H9 (cell line): ENCODE measurements at regions not wholly inside any gene's neighbourhood (a gene's known extent, or its start where the extent isn't known, plus 50 kb on each side); places are given as distances from the start of the nearest gene placed in this dataset.

Experiments
- DNase-seq: peaks from one replicate; pipeline ENCODE4 v3.0.0-alpha.2; 2017
- H2AFZ ChIP-seq: one replicate; pipeline ENCODE4 v1.6.1; 2013; ENCODE audit warnings: mild to moderate bottlenecking, low read length, control low read depth, moderate library complexity
- H2AK5ac ChIP-seq: 2 replicates; pipeline ENCODE4 v1.6.1; 2013; ENCODE audit warnings: low read length, control low read depth, mixed read lengths; ENCODE audit not compliant: insufficient read length
- H2BK120ac ChIP-seq: one replicate; pipeline ENCODE4 v1.6.1; 2013; ENCODE audit warnings: low read depth, mild to moderate bottlenecking, low read length, control low read depth, inconsistent platforms; ENCODE audit not compliant: poor library complexity, severe bottlenecking
- H2BK12ac ChIP-seq: 2 replicates; pipeline ENCODE4 v1.6.1; 2013; ENCODE audit warnings: low read length, control low read depth, mixed read lengths, low read depth; ENCODE audit not compliant: insufficient read length
- H2BK15ac ChIP-seq: 2 replicates; pipeline ENCODE4 v1.6.1; 2013; ENCODE audit warnings: low read depth, low read length, control low read depth
- H2BK20ac ChIP-seq: one replicate; pipeline ENCODE4 v1.6.1; 2013; ENCODE audit warnings: low read depth, mild to moderate bottlenecking, low read length, control low read depth, inconsistent platforms; ENCODE audit not compliant: poor library complexity, severe bottlenecking
- H2BK5ac ChIP-seq: 2 replicates; pipeline ENCODE4 v1.6.1; 2013; ENCODE audit warnings: low read length, control low read depth, mixed read lengths; ENCODE audit not compliant: insufficient read length
- H3K14ac ChIP-seq: 2 replicates; pipeline ENCODE4 v1.6.1; 2013; ENCODE audit warnings: low read length, control low read depth; ENCODE audit not compliant: insufficient read depth
- H3K18ac ChIP-seq: 2 replicates; pipeline ENCODE4 v1.6.1; 2013; ENCODE audit warnings: low read depth, mild to moderate bottlenecking, mixed read lengths, low read length, control low read depth; ENCODE audit not compliant: insufficient read length
- H3K23ac ChIP-seq: 2 replicates; pipeline ENCODE4 v1.6.1; 2013; ENCODE audit warnings: low read length, control low read depth, mixed read lengths, low read depth; ENCODE audit not compliant: insufficient read length
- H3K23me2 ChIP-seq: 2 replicates; pipeline ENCODE4 v1.6.1; 2013; ENCODE audit warnings: low read depth, mild to moderate bottlenecking, mixed read lengths, low read length, control low read depth; ENCODE audit not compliant: insufficient read length, poor library complexity, severe bottlenecking
- H3K27ac ChIP-seq: 2 replicates; pipeline ENCODE4 v1.5.1; 2013; ENCODE audit warnings: low read length, control low read depth, mixed read lengths, low read depth; ENCODE audit not compliant: insufficient read length
- H3K27me3 ChIP-seq: 2 replicates; pipeline ENCODE4 v1.6.1; 2013; ENCODE audit warnings: low read length, control low read depth, inconsistent platforms; ENCODE audit not compliant: insufficient read depth
- H3K4ac ChIP-seq: 2 replicates; pipeline ENCODE4 v1.6.1; 2013; ENCODE audit warnings: low read depth, mild to moderate bottlenecking, control low read depth, inconsistent platforms, low read length, moderate library complexity
- H3K4me1 ChIP-seq: 2 replicates; pipeline ENCODE4 v1.6.1; 2013; ENCODE audit warnings: low read length, control low read depth, inconsistent platforms; ENCODE audit not compliant: insufficient read depth
- H3K4me2 ChIP-seq: 2 replicates; pipeline ENCODE4 v1.6.1; 2013; ENCODE audit warnings: low read length, control low read depth, mixed read lengths; ENCODE audit not compliant: insufficient read length, insufficient read depth
- H3K56ac ChIP-seq: 2 replicates; pipeline ENCODE4 v1.6.1; 2013; ENCODE audit warnings: low read depth, mild to moderate bottlenecking, mixed read lengths, low read length, control low read depth; ENCODE audit not compliant: insufficient read length
- H3K79me1 ChIP-seq: 2 replicates; pipeline ENCODE4 v1.6.1; 2013; ENCODE audit warnings: low read depth, mild to moderate bottlenecking, moderate library complexity, low read length, control low read depth, inconsistent platforms; ENCODE audit not compliant: insufficient read depth, poor library complexity, severe bottlenecking
- H3K79me2 ChIP-seq: 2 replicates; pipeline ENCODE4 v1.6.1; 2013; ENCODE audit warnings: low read length, control low read depth, inconsistent platforms; ENCODE audit not compliant: insufficient read depth
- H3K9ac ChIP-seq: 2 replicates; pipeline ENCODE4 v1.6.1; 2013; ENCODE audit warnings: low read length, control low read depth, mixed read lengths; ENCODE audit not compliant: insufficient read length; ENCODE audit errors: extremely low read depth
- H3K9me3 ChIP-seq: one replicate; pipeline ENCODE4 v1.6.1; 2013; ENCODE audit warnings: low read depth, low read length, inconsistent platforms; ENCODE audit not compliant: control insufficient read depth
- H3T11ph ChIP-seq: one replicate; pipeline ENCODE4 v1.6.1; 2013; ENCODE audit warnings: mild to moderate bottlenecking, low read length, control low read depth, inconsistent platforms
- H4K20me1 ChIP-seq: one replicate; pipeline ENCODE4 v1.6.1; 2013; ENCODE audit not compliant: control insufficient read depth, insufficient read length, insufficient read depth
- H4K5ac ChIP-seq: 2 replicates; pipeline ENCODE4 v1.6.1; 2013; ENCODE audit warnings: low read depth, mild to moderate bottlenecking, mixed read lengths, low read length, control low read depth; ENCODE audit not compliant: insufficient read length
- H4K8ac ChIP-seq: replicated peaks from 2 replicates; pipeline ENCODE4 v1.6.1; 2013; ENCODE audit warnings: low read length, control low read depth, mixed read lengths, low read depth; ENCODE audit not compliant: insufficient read length
- H4K91ac ChIP-seq: 2 replicates; pipeline ENCODE4 v1.6.1; 2013; ENCODE audit warnings: low read depth, mild to moderate bottlenecking, moderate library complexity, mixed read lengths, low read length, control low read depth; ENCODE audit not compliant: insufficient read length
- H3K27ac Mint-ChIP-seq, 3 experiments: 2 replicates in 2 of 3; 3 replicates in 1 of 3; pipeline ENCODE4 v1.8.0; 2020 to 2021; ENCODE audit warnings: mixed read lengths in 3 of 3, mild to moderate bottlenecking in 1 of 3, moderate library complexity in 1 of 3
- H3K27me3 Mint-ChIP-seq: 2 replicates; pipeline ENCODE4 v1.8.0; 2021; ENCODE audit warnings: low read depth, mild to moderate bottlenecking, moderate library complexity, mixed read lengths
- H3K36me3 Mint-ChIP-seq, 3 experiments: 2 replicates in 2 of 3; 3 replicates in 1 of 3; pipeline ENCODE4 v1.8.0; 2020 to 2021; ENCODE audit warnings: low read depth in 3 of 3, mixed read lengths in 3 of 3; ENCODE audit not compliant: insufficient read depth in 1 of 3
- H3K4me1 Mint-ChIP-seq, 2 experiments: 2 replicates each; pipeline ENCODE4 v1.8.0; 2020; ENCODE audit warnings: mixed read lengths in 2 of 2
- H3K4me3 Mint-ChIP-seq, 2 experiments: 2 replicates in 1 of 2; 3 replicates in 1 of 2; pipeline ENCODE4 v1.8.0; 2020 to 2021; ENCODE audit warnings: mild to moderate bottlenecking in 2 of 2, mixed read lengths in 2 of 2, moderate library complexity in 1 of 2
- H3K9me3 Mint-ChIP-seq, 2 experiments: 2 replicates in 1 of 2; 3 replicates in 1 of 2; pipeline ENCODE4 v1.8.0; 2020; ENCODE audit warnings: mild to moderate bottlenecking in 2 of 2, mixed read lengths in 2 of 2, moderate library complexity in 1 of 2
- WGBS: extraction: QIAGEN DNeasy Blood & Tissue Kit; methylation state at CpG from one replicate; pipeline ENCODE4 v1.1.7; 2013; ENCODE audit warnings: missing lambda C conversion rate, low lambda C conversion rate, mixed read lengths; ENCODE audit not compliant: insufficient read length; ENCODE audit errors: extremely low coverage; 5-methylcytosine and 5-hydroxymethylcytosine counted together
- TF ChIP-seq, protein P1 (sequence below): fragments of 200-600 bp; sonication (generic); conservative IDR thresholded peaks from 3 replicates; pipeline ENCODE4 v1.8.0; 2021; ENCODE audit warnings: antibody characterized with exemption, mild to moderate bottlenecking

DNA sequence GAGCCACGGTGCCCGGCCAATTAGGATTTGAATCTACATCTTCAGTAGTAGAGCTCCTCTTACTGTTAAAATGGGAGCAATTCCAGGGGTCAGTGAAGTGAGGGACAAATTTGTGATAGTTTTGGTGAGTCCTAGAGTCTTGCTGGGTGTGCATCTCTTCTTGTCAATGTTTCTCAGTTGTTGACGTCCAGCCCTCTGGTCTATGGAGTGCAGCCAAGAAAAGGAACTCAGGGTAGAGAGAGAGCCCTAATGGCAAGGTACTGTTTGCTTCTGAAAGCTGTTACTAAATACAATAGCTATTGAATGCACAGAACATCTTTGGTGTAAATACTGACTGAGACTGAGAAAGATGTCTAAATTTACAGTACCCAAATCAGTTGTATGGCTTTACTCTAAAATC, 282.5 kb upstream of the SALL1 start:
- Histone ChIP-seq H3K56ac (no peak overlapping the region), H3K4me2 (no peak overlapping the region), H3K27me3 (no peaks in the 10 kb centered on the region), H3K79me2 (no peaks in the 10 kb centered on the region), H2BK5ac (no peak overlapping the region), H4K5ac (no peak overlapping the region), H2AK5ac (no peak overlapping the region), H3K23ac (no peak overlapping the region), H2AFZ (no peak overlapping the region), H3K79me1 (no peaks in the 10 kb centered on the region), H3K14ac (no peak overlapping the region), H3K9me3 (no peaks in the 10 kb centered on the region), H3K23me2 (no peaks in the 10 kb centered on the region), H3K9ac (no peak overlapping the region), H3K4ac (no peak overlapping the region), H4K8ac (no peak overlapping the region), H3K18ac (no peak overlapping the region), H3K4me1 (no peaks in the 10 kb centered on the region; the same call in 1 of the 2 replicates), H2BK15ac (no peak overlapping the region), H4K20me1 (no peaks in the 10 kb centered on the region), H3K27ac (no peak overlapping the region), H2BK120ac (no peak overlapping the region), H4K91ac (no peak overlapping the region), H2BK20ac (no peak overlapping the region), H2BK12ac (no peak overlapping the region), H3T11ph (no peak overlapping the region)
- Mint-ChIP-seq H3K4me1 (peaks cover 20 to 26% of the 10 kb centered on the region in 2 experiments), H3K27me3 (no peaks in the 10 kb centered on the region; the same call in none of the 2 replicates), H3K9me3 (no peaks in the 10 kb centered on the region; a peak in 2 of 5 replicates), H3K4me3 (no peak overlapping the region), H3K36me3 (no peaks in the 10 kb centered on the region), H3K27ac (no peak overlapping the region)
- DNase-seq, result no peak
- TF ChIP-seq, protein P1, sequence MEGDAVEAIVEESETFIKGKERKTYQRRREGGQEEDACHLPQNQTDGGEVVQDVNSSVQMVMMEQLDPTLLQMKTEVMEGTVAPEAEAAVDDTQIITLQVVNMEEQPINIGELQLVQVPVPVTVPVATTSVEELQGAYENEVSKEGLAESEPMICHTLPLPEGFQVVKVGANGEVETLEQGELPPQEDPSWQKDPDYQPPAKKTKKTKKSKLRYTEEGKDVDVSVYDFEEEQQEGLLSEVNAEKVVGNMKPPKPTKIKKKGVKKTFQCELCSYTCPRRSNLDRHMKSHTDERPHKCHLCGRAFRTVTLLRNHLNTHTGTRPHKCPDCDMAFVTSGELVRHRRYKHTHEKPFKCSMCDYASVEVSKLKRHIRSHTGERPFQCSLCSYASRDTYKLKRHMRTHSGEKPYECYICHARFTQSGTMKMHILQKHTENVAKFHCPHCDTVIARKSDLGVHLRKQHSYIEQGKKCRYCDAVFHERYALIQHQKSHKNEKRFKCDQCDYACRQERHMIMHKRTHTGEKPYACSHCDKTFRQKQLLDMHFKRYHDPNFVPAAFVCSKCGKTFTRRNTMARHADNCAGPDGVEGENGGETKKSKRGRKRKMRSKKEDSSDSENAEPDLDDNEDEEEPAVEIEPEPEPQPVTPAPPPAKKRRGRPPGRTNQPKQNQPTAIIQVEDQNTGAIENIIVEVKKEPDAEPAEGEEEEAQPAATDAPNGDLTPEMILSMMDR, result no peak
- no CpG with 5 or more reads among the region's 3 CpGs for WGBS
